RCC 7860 (cell line): ENCODE measurements at regions not wholly inside any gene's neighbourhood (a gene's known extent, or its start where the extent isn't known, plus 50 kb on each side); places are given as distances from the start of the nearest gene placed in this dataset.
A peak's percentile ranks its signal among the peaks of the same experiment; 100 is the strongest.
"Not testable (repeated sequence)": the region's sequence is repeated elsewhere in the genome, so short reads cannot be mapped to it uniquely, and the experiment has no call there.

Experiments used
- DNase-seq: peaks from one replicate; pipeline ENCODE4 v3.0.0-alpha.2; 2015; ENCODE audit warnings: low spot score
- FAIRE-seq: peaks from 2 replicates; lab custom pipeline; 2012; peaks lifted over from hg19 to GRCh38; lab: Jason Lieb, UNC

DNA sequence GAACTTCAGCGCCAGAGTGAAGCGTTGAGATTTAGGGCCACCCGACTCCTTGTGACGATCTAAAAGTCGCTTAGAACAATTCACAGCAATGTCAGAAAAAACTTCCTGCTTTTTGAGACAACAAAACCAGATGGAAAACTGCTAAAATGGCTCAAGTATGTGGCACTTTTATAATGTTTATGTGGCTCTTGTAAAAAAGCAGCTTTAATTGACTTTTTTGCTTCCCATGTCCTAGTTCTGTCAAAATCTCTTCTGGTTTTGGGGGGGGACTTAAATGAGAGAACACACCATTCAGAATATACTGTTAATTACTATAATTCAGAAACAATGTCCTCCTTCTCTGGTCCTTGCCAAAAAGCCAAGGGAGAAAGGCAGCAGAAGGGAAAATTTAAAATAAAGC lies 154.7 kb upstream of the LSM14A start:
- no peak for FAIRE-seq
- DNase-seq = no peak

DNA sequence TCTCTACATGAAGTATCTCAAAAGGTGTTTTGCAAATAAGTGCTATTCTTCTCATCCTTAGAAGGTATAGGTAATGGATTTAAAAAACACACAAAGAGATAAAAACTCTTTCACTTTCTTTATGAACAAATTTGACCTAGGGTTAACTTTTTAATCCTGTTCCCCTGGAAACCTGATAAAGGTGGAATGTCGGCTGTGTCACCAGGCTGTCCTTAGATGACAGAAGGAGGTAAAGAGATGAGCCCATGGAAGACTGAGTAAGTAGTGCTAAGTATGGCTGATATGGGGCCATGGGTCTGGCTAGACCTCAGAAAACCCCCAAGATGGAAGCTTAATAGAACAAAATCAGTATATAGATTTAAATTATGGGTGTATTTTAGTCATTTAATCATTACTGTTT lies 153.8 kb upstream of the LSM14A start:
- no peak for DNase-seq
- FAIRE-seq = no peak

DNA sequence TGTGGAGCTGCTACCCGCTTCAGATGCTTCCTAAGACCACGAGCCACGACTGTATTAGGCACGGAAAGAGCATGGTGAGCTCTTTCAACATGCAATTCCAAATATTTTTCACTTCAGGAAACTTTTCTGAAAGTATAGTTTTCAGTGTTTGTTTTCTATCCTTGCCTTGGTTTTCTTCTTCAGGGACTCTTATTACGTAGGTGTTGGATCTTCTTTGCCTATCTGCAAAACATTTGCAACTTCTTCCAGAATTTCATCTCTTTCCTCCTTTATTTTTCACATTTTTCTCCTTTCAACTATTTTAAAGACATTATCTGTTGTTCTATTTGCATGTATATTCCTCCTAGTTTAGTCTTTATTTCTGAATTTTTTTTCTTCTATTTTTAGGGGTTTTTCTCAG lies 148.9 kb upstream of the LSM14A start:
- FAIRE-seq (no peak), DNase-seq (no peak)

DNA sequence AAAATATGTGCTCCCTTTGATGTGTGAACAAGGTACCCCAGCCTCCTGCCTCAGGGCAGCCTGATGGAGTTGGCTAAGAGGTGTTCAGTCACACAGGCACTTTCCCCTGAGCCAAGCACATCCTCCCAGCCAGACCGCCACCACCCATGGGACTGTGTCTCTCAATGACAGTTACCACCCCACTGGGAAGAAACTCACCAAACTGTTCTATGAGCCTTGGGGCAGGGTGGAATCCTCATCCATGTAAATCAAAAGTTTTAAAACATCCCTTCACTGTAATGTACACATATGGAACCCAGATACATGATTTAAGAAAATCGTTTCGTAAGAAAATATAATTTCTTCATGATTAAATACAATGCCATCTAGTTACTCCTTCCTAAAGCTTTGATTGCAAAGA lies 138.4 kb upstream of the LSM14A start:
- FAIRE-seq = no peak

DNA sequence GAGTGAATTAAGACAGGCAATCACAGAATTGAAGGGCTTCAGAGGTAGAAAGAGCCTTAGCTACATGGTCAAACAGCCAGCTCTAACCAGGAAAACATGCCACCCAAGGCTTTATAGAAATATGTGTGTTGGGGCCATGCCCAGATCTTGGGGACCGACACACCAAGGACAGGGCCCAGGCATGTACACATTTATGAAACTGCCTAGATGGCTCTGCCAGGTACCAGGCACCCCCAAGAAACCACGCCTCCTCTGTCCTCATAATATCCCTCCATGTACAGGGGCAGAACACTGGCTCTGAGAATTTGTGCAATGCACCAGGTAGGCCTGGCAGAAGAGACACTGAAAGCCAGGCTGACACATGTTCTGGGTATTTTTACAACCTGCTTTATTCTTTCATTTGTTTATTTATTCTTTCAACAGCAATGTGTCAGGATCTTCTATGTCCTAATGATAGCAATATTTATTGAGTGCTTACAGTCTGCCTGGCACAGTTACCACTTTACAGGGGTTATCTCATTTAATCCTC lies 137.9 kb upstream of the LSM14A start:
- FAIRE-seq = no peak
- no peak for DNase-seq

More for the DNA sequence above, 138.4 kb upstream of the LSM14A start:
- DNase-seq = no peak

DNA sequence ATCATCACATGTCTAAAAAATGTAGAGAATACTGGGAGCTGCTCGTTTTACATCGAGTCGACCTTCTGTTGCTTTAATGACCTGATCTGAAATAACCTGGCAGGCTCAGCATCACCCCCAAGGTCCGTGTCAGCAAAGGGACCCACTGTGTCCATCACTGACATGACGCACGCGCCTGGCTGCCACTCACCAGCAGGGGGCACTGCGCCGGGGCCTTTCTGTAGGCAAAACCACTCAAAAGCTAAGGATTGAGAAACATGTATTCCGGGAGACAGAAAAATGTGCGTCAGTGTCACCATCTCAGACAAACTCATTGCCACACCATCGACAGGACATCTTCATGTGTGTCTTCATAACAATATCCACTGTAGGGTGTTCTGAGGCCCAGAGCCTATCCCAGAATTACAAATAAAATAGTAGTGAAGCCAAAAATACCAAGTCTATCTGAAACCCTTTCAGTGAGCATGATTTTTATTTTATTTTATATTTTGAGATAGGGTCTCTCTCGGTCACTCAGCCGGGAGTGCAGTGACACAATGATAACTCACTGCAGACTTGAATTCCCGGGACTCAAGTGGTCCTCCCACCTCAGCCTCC lies 130.3 kb upstream of the LSM14A start:
- peak; percentile 9 for DNase-seq
- no peak for FAIRE-seq

DNA sequence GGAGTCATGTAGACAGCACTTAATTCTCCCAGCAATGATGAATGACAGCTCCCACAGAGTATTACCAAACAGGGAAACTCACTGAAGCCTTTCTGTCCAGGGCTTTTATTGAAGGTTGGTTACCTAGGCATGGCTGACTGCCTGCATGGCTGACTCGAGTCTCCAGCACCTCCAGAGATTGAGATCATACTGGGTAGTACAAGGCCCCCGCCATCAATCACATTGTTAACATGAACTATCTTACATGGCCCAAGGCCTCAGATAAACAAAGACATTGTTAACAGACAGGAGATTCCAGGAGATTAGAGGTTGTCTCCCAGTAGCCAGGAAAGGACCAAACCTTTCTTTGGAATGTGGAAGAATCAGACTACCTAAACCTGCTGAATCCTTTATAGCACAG lies 128.3 kb upstream of the LSM14A start:
- DNase-seq (no peak), FAIRE-seq (no peak)

DNA sequence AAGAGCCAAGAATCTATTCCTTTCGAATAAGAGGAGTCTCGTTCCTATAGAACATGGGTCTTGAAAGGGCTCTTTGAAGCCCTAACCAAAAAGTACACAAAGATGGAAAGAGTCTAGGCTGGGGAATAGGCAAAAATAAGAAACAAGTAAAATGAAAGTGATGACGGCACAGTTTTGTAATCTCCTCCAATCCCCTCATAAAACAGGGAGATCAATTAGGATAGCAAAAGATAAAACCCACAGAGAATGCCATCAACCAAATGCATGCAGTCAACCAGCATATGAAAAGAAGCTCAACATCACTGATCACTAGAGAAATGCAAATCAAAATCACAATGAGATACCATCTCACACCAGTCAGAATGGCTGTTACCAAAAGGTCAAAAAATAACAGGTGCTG lies 122.4 kb upstream of the LSM14A start:
- no peak for FAIRE-seq
- no peak for DNase-seq

DNA sequence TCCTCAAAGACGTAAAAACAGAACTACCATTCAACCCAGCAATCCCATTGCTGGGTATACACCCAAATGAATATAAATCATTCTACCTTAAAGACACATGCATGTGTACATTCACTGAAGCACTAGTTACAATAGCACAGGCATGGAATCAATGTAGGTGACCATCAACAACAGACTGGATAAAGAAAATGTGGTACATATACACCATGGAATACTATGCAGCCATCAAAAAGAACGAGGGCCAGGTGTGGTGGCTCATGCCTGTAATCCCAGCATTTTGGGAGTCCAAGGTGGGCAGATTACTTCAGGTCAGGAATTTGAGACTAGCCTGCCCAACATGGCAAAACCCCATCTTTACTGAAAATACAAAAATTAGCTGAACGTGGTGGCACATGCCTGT lies 121.9 kb upstream of the LSM14A start:
- FAIRE-seq, DNase-seq: not testable (repeated sequence)

DNA sequence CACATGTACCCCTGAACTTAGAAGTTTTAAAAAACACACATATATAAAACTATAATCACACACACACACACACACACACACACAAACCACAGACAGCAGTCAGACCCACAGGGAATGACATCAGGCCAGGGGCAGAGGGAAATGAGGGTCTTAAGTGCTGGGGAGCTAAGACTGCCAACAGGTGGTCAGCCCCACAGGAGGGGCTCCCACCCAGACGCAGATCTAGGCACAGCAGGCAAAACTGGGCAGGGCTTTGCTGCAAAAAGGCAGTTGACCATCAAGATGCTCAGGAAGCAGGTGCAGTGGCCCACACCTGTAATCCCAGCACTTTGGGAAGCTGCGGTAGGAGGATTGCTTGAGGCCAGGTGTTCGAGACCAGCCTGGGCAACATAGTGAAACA lies 121.0 kb upstream of the LSM14A start:
- no peak for DNase-seq
- no peak for FAIRE-seq

DNA sequence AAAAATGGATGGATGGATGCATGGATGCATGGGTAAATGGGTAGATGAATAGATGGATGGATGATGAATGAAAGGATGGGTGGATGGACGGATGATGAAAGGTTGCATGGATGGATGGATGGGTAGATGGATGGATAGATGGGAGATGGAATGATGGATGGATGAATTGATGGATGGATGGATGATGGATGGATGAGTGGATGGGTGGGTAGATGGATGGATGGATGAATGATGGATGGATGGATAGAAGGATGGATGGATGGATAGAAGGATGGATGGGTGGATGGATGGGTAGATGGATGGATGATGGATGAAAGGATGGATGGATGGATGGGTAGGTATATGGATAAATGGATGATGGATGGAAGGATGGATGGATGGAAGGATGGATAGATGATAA lies 115.1 kb upstream of the LSM14A start:
- DNase-seq (no peak), FAIRE-seq (no peak)

DNA sequence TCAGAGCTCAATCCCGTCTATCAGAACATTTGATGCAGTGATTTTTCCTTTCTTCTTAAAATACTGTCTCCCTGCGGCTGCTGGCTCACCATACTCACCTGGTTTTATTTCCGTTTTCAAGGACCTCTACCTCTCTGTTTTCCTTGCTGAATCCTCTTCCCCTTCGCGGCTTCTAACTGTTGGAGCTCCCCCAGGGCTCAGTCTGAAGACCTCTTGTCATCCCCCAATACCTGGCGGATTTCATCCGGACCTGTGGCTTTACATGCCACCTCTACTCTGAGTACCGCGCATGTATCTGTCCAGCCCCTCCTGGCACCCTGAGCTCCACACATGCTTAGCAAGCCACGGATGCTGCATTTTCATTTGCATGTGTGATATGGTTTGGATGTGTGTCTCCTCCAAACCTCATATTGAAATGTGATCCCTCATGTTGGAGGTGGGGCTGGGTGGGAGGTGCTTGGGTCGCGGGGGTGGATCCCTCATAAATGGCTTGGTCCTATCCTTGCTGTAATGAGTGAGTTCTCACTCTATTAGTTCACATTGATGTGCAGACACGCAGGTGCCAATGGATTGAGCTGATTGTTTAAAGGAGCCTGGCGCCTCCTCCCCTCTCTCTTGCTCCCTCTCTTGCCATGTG lies 106.2 kb upstream of the LSM14A start:
- DNase-seq = no peak
- no peak for FAIRE-seq

DNA sequence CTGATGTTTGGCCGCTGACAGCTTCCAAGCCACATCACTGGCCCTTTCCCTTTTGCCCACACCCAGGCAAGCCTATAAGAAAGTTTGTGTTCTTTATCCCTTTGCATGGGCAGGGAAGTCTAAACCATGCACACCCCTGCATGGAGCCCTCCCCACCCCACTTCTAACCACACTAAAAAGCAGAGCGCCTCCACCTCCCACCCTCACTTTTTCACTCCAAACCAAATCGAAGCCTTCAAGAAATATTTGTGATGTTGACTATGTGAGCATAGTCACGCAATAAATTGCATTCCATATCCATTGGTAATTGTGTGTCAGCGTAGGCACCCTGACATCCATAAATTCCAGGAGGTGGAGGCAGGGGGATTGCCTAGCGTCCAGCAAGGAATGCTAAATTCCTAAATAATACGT lies 104.4 kb upstream of the LSM14A start:
- DNase-seq (peak; percentile 32), FAIRE-seq (no peak)

DNA sequence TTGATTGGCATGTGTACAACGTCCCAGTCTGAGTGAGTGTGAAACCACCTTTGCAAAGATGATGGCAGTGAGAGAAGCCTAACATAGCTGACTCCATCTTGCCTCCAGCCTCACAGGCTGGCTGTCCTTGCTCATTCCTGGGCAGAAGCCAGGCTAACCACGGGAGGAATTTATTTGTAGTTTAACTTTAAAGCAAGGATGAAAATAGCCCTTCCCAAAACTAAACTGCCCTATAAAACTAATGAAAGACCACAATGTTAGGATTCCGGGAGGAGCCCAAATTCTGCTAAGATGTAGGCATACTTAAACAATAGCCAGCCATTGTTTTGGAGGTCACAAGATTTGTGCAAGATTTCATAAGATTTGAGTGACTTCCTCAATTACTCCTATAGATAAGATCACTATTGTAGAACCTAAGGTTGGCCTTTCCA lies 96.6 kb upstream of the LSM14A start:
- no peak for DNase-seq

DNA sequence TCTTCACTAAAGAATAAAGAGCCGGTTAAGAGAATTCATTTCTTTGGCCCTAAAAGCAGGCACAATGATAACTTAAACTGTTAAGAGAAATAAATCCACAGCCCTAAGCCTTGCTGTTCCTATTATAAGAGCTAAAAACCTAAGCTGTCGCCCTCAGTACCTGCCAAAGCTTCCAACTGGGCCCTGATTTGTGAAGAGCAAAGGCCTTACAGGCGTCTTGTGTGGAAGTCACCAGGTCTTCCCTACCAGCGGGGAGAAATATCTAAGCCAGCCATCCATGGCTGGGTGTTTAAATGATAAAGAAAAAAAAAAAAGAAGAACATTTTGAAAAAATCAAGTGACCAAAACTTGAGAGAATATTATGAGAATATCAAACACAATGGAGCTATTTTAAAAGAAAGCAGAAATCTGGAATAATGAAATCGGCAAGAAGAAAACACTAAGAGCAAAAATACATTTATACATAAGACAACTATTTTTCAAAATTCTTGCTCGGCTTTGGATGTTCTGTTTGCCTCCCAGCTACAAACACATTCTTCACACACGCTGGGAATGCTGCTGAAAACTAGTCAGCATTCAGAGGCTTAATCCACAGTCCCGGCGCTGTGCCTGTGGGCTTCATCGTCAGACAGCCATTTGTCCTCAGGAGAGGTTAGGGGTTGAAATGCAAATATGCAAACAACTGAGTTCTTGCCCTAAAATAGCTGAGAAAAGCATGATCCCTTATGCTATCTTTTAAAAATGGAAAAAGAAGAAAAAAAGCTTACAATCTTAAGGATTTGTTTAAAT lies 89.8 kb upstream of the LSM14A start:
- DNase-seq (no peak), FAIRE-seq (no peak)

More for the DNA sequence above, 96.6 kb upstream of the LSM14A start:
- no peak for FAIRE-seq

DNA sequence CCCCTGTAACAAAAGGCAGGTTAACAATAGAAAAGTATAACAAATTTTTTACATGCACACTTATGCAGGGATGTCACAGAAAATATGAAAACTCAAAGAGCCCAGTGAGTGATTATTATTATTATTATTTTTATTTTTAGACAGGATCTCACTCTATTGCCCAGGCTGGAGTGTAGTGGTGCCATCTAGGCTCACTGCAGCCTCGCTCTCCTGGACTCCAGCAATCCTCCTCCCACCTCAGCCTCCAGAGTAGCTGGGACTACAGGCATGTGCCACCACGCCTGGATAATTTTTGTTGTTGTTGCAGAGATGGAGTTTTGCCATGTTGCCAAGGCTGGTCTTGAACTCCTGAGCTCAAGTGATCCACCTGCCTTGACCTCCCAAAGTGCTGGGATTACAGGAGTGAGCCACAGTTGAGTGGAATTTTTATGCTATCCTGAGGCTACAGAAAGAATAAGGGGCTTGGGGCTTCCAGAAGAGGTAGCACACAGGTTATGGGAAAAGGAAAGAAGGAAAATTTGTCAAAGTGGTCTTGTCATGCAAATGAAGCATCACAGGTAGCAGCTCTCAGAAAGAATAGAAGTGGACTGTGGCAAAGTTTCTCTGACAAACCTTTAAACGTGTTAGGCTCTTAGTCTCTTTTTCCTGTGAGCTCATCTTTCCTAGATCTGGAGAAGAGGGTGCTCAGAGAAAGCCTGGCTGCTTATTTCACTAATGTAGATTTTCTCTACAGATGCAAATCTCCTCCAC lies 87.7 kb upstream of the LSM14A start:
- FAIRE-seq (no peak), DNase-seq (no peak)

DNA sequence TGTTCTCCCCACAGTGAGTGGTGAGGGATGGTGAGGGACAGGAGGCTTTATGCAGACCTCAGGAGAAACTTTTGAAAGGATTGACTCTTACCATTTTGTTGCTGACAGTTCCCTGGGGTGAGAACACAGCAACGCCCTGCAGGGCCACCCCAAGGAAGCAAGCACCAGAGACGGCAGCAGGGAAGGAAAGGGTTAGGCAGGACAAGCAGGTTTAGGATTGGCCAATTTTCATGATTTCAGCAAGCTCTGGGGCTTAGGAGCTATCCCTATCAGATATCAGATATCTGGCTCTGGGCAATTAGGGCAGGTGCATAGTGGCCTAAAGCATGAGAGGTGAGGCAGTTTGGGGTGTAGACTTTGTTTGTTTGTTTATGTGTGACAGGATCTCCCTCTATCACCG lies 87.0 kb upstream of the LSM14A start:
- FAIRE-seq = no peak
- no peak for DNase-seq

DNA sequence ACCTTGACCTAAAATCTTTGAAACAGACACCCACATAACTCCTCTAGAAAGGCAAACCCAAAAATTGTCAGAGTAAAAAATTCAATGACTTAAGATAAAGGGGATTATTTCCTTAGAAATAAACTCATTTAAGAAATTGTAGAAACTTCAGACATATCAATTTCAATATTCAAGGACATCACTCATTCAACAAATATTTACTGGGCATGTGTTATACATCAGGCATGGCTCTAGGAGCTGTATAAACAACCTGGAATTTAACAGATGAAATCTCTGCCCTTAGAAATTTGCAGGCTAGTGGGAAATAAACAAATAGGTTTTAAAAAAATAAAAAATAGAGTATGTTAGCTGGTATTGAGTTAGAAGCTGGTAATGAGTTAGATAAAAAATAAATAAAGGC lies 84.0 kb upstream of the LSM14A start:
- no peak for FAIRE-seq
- DNase-seq = no peak

DNA sequence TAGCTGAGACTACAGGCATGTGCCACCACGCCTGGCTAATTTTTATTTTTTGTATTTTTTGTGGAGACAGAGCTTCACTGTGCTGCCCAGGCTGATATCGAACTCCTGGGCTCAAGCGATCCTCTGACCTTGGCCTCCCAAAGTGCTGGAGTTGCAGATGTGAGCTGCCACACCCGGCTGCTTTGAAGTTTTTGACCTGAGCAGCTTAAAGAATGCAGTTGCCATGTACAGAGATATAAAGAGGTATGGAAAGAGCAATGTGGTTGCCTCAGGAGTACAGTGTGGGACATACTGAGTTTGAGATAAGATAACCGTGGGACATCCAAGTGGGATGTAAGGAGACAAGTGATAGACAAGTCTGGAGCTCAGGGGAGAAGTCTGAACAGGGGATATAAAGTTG lies 82.7 kb upstream of the LSM14A start:
- DNase-seq (no peak), FAIRE-seq (no peak)

DNA sequence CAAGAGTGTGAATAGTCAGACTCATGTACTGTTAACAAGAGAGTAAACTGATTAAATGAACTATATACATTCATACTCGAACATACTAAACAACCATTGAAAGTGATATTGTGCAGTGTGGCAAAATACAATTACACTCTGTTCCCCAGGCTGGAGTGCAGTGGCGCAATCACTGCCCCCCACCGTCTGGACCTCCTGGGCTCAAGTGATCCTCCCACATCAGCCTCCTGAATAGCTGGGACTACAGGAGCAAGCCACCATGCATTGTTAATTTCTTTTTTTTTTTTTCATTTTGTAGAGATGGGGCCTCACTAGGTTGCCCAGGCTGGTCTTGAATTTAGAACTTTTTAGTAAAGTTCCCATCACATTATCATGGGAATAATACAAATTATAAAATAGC lies 77.3 kb upstream of the LSM14A start:
- FAIRE-seq (no peak), DNase-seq (no peak)

DNA sequence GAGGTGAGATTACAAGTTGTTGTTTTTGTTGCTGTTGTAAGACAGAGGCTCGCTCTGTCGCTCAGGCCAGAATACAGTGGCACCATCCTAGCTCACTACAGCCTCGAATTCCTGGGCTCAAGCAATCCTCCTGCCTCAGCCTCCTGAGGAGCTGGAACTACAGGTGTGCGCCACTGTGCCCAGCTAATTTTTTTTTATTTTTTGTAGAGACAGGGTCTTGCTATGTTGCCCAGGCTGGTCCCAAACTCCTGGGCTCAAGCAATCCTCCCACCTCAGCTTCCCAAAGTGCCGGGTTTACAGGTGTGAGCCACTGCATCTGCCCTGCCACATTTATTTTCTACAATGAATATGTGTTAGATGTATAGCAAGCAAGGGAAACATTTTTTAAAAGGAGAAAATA lies 76.9 kb upstream of the LSM14A start:
- FAIRE-seq, DNase-seq: not testable (repeated sequence)
